Tibial nerve (tissue), 4 donors: ENCODE measurements at regions not wholly inside any gene's neighbourhood (a gene's known extent, or its start where the extent isn't known, plus 50 kb on each side); places are given as distances from the start of the nearest gene placed in this dataset.

Experiments
- DNase-seq, 2 donors: peaks; one replicate each; pipeline ENCODE4 v3.0.0-alpha.2; 2019; ENCODE audit warnings: low spot score in 2 of 2
- H3K27ac ChIP-seq, 4 donors: fragments of 200-600 bp; sonication (generic) in 3 of 4; one replicate each; pipeline ENCODE4 v1.5.1; 2017 to 2019; ENCODE audit warnings: mild to moderate bottlenecking in 1 of 4
- H3K27me3 ChIP-seq, 2 donors: fragments of 200-600 bp; sonication (generic) in 1 of 2; one replicate each; pipeline versions ENCODE4 v1.5.1 to v1.6.0; 2017 to 2019
- H3K36me3 ChIP-seq, 3 donors: fragments of 200-600 bp; sonication (generic); one replicate each; pipeline ENCODE4 v1.5.1; 2018 to 2019
- H3K4me1 ChIP-seq, 4 donors: fragments of 200-600 bp; sonication (generic) in 3 of 4; one replicate each; pipeline ENCODE4 v1.5.1; 2017 to 2019
- H3K4me3 ChIP-seq, 4 donors: fragments of 200-600 bp; sonication (generic) in 3 of 4; one replicate each; pipeline ENCODE4 v1.5.1; 2017 to 2019; ENCODE audit warnings: mild to moderate bottlenecking in 1 of 4, moderate library complexity in 1 of 4
- H3K9me3 ChIP-seq, 4 donors: fragments of 200-600 bp; sonication (generic) in 3 of 4; one replicate each; pipeline ENCODE4 v1.5.1; 2017 to 2019
- CTCF ChIP-seq, 5 experiments: fragments of 200-600 bp in 3 of 5; fragments of 450-650 bp in 2 of 5; sonication (generic) in 3 of 5; IDR thresholded peaks; one replicate each; pipeline ENCODE4 v1.5.1; 2016 to 2019; ENCODE audit warnings: antibody characterized with exemption in 5 of 5, mild to moderate bottlenecking in 3 of 5, moderate library complexity in 2 of 5
- EP300 ChIP-seq, 2 donors: sonication (generic); formaldehyde crosslinking; IDR thresholded peaks; one replicate each; pipeline ENCODE4 v1.6.1; 2017; ENCODE audit warnings: antibody characterized with exemption in 2 of 2, mild to moderate bottlenecking in 1 of 2
- POLR2A ChIP-seq, 2 donors: fragments of 450-650 bp; IDR thresholded peaks; one replicate each; pipeline ENCODE4 v1.6.1; 2017; ENCODE audit warnings: antibody characterized with exemption in 2 of 2, mild to moderate bottlenecking in 2 of 2, moderate library complexity in 2 of 2
- WGBS, 2 donors: methylation state at CpG; one replicate each; pipeline ENCODE4 v1.1.5; 2018; 5-methylcytosine and 5-hydroxymethylcytosine counted together

GRCh38 chr6:45812922-45813321 lies 202.7 kb downstream of the CLIC5 start:
- DNase-seq = no peak
- peaks cover 0 to 4% (median 0%) of the 10 kb centered on the region in 4 donors for H3K4me1 ChIP-seq
- H3K36me3 ChIP-seq = no peaks in the 10 kb centered on the region
- H3K27ac ChIP-seq = peak overlapping the region in 1 of 4 donors; percentile 43
- no peak overlapping the region for H3K4me3 ChIP-seq
- no peaks in the 10 kb centered on the region for H3K27me3 ChIP-seq
- 40 to 41% methylated on average over 6 of the region's 6 CpGs for WGBS, 2 donors
- no peak for TF ChIP-seq EP300 (IDR thresholded peaks at IDR 0.05)
- no peak for TF ChIP-seq CTCF (IDR thresholded peaks at IDR 0.05)
- no peak for TF ChIP-seq POLR2A (IDR thresholded peaks at IDR 0.05)
- H3K9me3 ChIP-seq = no peaks in the 10 kb centered on the region

- Histone ChIP-seq H3K36me3 (no peaks in the 10 kb centered on the region), H3K27me3 (no peaks in the 10 kb centered on the region), H3K4me1 (peaks cover 0 to 4% (median 0%) of the 10 kb centered on the region in 4 donors), H3K4me3 (no peak overlapping the region), H3K27ac (no peak overlapping the region), H3K9me3 (no peaks in the 10 kb centered on the region)
- WGBS, 2 donors = 13 to 24% methylated on average over 1 of the region's 1 CpG
- no peak for TF ChIP-seq POLR2A (IDR thresholded peaks at IDR 0.05)
- DNase-seq = no peak
These were observed 206.7 kb downstream of the CLIC5 start for GRCh38 chr6:45808917-45809316.

- no peaks in the 10 kb centered on the region for H3K9me3 ChIP-seq
- no peak overlapping the region for H3K4me3 ChIP-seq
- H3K4me1 ChIP-seq = no peaks in the 10 kb centered on the region
- H3K36me3 ChIP-seq = no peaks in the 10 kb centered on the region
- H3K27me3 ChIP-seq = no peaks in the 10 kb centered on the region
- DNase-seq = no peak
- 63 to 72% methylated on average over 7 of the region's 7 CpGs for WGBS, 2 donors
- TF ChIP-seq CTCF (IDR thresholded peaks at IDR 0.05) (no peak), POLR2A (IDR thresholded peaks at IDR 0.05) (no peak), EP300 (IDR thresholded peaks at IDR 0.05) (no peak)
- no peak overlapping the region for H3K27ac ChIP-seq
These were observed 207.5 kb downstream of the CLIC5 start for GRCh38 chr6:45808042-45808645.

- no peak for DNase-seq
- no peaks in the 10 kb centered on the region for H3K4me1 ChIP-seq
- no peaks in the 10 kb centered on the region for H3K27me3 ChIP-seq
- no peaks in the 10 kb centered on the region for H3K9me3 ChIP-seq
- no peaks in the 10 kb centered on the region for H3K36me3 ChIP-seq
- TF ChIP-seq POLR2A (IDR thresholded peaks at IDR 0.05) (no peak), EP300 (IDR thresholded peaks at IDR 0.05) (no peak)
- H3K27ac ChIP-seq = no peak overlapping the region
- no peak overlapping the region for H3K4me3 ChIP-seq
- WGBS, 2 donors = 74 to 76% methylated on average over 4 of the region's 4 CpGs
These were observed 208.2 kb downstream of the CLIC5 start for GRCh38 chr6:45807311-45808041.

GRCh38 chr6:45806172-45806571 lies 209.5 kb downstream of the CLIC5 start:
- Histone ChIP-seq H3K9me3 (no peaks in the 10 kb centered on the region), H3K27ac (no peak overlapping the region), H3K27me3 (no peaks in the 10 kb centered on the region), H3K36me3 (no peaks in the 10 kb centered on the region), H3K4me3 (no peak overlapping the region), H3K4me1 (peaks cover 0 to 3% (median 0%) of the 10 kb centered on the region in 4 donors)
- DNase-seq = no peak
- TF ChIP-seq CTCF (IDR thresholded peaks at IDR 0.05) (no peak), EP300 (IDR thresholded peaks at IDR 0.05) (no peak), POLR2A (IDR thresholded peaks at IDR 0.05) (no peak)
- WGBS, 2 donors = 70 to 71% methylated on average over 1 of the region's 1 CpG

GRCh38 chr6:45803071-45803470 lies 212.6 kb downstream of the CLIC5 start:
- 81 to 91% methylated on average over 4 of the region's 4 CpGs for WGBS, 2 donors

More at GRCh38 chr6:45803071-45803470, 212.6 kb downstream of the CLIC5 start:
- Histone ChIP-seq H3K36me3 (no peaks in the 10 kb centered on the region), H3K9me3 (no peaks in the 10 kb centered on the region), H3K27ac (no peak overlapping the region), H3K4me3 (no peak overlapping the region), H3K27me3 (no peaks in the 10 kb centered on the region), H3K4me1 (peaks cover 0 to 5% (median 0%) of the 10 kb centered on the region in 4 donors)
- no peak for DNase-seq
- TF ChIP-seq CTCF (IDR thresholded peaks at IDR 0.05) (no peak), POLR2A (IDR thresholded peaks at IDR 0.05) (no peak), EP300 (IDR thresholded peaks at IDR 0.05) (no peak)
